ENCODE measurements at regions not wholly inside any gene's neighbourhood (a gene's known extent, or its start where the extent isn't known, plus 50 kb on each side); places are given as distances from the start of the nearest gene placed in this dataset.

DNA sequence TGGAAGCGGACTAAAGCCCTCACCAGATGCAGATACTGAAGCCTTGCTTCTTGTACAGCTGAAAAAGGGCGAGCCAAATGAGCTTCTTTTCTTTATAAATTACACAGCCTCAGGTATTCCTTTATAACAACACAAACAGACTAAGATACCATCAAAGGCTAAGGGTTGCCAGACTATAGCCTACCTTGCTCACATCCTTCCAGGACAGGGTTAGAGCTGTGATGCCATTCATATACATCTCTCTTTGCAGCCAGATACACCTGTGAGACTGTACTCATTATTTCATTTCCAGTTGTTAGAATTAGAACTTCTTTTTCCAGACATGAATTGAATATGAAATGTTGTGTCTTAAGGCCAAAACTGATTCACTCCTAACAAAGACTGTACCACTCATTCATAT, 262.8 kb upstream of the NR2F2 start:
- TF ChIP-seq, protein P1, sequence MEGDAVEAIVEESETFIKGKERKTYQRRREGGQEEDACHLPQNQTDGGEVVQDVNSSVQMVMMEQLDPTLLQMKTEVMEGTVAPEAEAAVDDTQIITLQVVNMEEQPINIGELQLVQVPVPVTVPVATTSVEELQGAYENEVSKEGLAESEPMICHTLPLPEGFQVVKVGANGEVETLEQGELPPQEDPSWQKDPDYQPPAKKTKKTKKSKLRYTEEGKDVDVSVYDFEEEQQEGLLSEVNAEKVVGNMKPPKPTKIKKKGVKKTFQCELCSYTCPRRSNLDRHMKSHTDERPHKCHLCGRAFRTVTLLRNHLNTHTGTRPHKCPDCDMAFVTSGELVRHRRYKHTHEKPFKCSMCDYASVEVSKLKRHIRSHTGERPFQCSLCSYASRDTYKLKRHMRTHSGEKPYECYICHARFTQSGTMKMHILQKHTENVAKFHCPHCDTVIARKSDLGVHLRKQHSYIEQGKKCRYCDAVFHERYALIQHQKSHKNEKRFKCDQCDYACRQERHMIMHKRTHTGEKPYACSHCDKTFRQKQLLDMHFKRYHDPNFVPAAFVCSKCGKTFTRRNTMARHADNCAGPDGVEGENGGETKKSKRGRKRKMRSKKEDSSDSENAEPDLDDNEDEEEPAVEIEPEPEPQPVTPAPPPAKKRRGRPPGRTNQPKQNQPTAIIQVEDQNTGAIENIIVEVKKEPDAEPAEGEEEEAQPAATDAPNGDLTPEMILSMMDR (IDR thresholded peaks at IDR 0.05) = no peak
- TF ChIP-seq POLR2A (IDR thresholded peaks at IDR 0.05) (no peak), EP300 (IDR thresholded peaks at IDR 0.05) (no peak), POLR2AphosphoS5 (IDR thresholded peaks at IDR 0.05) (no peak)

All from suprapubic skin (tissue), 4 donors.